Ovary (tissue), 7 donors: ENCODE measurements at regions not wholly inside any gene's neighbourhood (a gene's known extent, or its start where the extent isn't known, plus 50 kb on each side); places are given as distances from the start of the nearest gene placed in this dataset.

ENCODE experiments used
- DNase-seq, 5 donors: peaks; one replicate each; pipeline ENCODE4 v3.0.0-alpha.2; 2019 to 2020
- H3K27ac ChIP-seq, 2 donors: fragments of 200-600 bp; one replicate each; pipeline versions ENCODE4 v1.5.1 to v1.8.0; 2019 to 2022
- H3K27me3 ChIP-seq: fragments of 200-600 bp; one replicate; pipeline ENCODE4 v1.8.0; 2022
- H3K36me3 ChIP-seq: fragments of 200-600 bp; sonication (generic); one replicate; pipeline ENCODE4 v1.5.1; 2019
- H3K4me1 ChIP-seq: one replicate; pipeline ENCODE4 v1.8.1; 2013; ENCODE audit warnings: mild to moderate bottlenecking, moderate library complexity; ENCODE audit not compliant: insufficient read depth
- H3K4me3 ChIP-seq: fragments of 200-600 bp; sonication (generic); one replicate; pipeline ENCODE4 v1.5.1; 2017
- H3K9me3 ChIP-seq, 2 donors: fragments of 200-600 bp in 1 of 2; sonication (generic) in 1 of 2; one replicate each; pipeline versions ENCODE4 v1.5.1 to v1.8.1; 2013 to 2019; ENCODE audit warnings: mild to moderate bottlenecking in 1 of 2, moderate library complexity in 1 of 2
- CTCF ChIP-seq, 3 donors: fragments of 450-650 bp in 2 of 3; fragments of 200-600 bp in 1 of 3; IDR thresholded peaks; one replicate each; pipeline versions ENCODE4 v1.5.1 to v1.8.0; 2016 to 2022; ENCODE audit warnings: antibody characterized with exemption in 3 of 3, mild to moderate bottlenecking in 1 of 3
- EP300 ChIP-seq: sonication (generic); formaldehyde crosslinking; IDR thresholded peaks from one replicate; pipeline ENCODE4 v1.6.1; 2017; ENCODE audit warnings: antibody characterized with exemption
- POLR2A ChIP-seq: fragments of 450-650 bp; IDR thresholded peaks from one replicate; pipeline ENCODE4 v1.6.1; 2017; ENCODE audit warnings: antibody characterized with exemption, mild to moderate bottlenecking, moderate library complexity
- WGBS, 3 donors: extraction: QIAGEN DNeasy Blood & Tissue Kit in 1 of 3; methylation state at CpG; one replicate each; pipeline versions ENCODE4 v1.1.5 to v1.1.7; 2013 to 2017; 5-methylcytosine and 5-hydroxymethylcytosine counted together
- intact Hi-C, 4 donors: fragments of 100-400 bp; cut with DNase I; formaldehyde crosslinking; loops; one replicate each; pipeline versions ENCODE4 v1.11.0 to v1.15.1; 2022 to 2023
- donor health status: DM: no; HTN: no; CAD: no; lungs with moderate emphysema.
- donor health status: DM: no; HTN: no; CAD: no.
- donor health status: Bipolar disorder and iron deficiency.
- donor health status: DM: no; HTN: no; CAD: no.
- donor health status: DM: yes; HTN: yes; CAD: no.

- Histone ChIP-seq H3K27ac (no peak overlapping the region), H3K27me3 (peaks cover 5% of the 10 kb centered on the region), H3K4me3 (no peak overlapping the region), H3K36me3 (no peaks in the 10 kb centered on the region), H3K9me3 (no peaks in the 10 kb centered on the region), H3K4me1 (no peaks in the 10 kb centered on the region)
- intact Hi-C loops, result no loop called here
- no peak for TF ChIP-seq CTCF (IDR thresholded peaks at IDR 0.05)
- TF ChIP-seq EP300, result no peak
- no peak for TF ChIP-seq POLR2A
- no peak for DNase-seq
Measured at GRCh38 chr3:166243511-166243910, 406.3 kb upstream of the BCHE start.

- 66 to 85% (median 74%) methylated on average over 3 of the region's 3 CpGs for WGBS, 3 donors
- no peak overlapping the region for H3K27ac ChIP-seq
- no peaks in the 10 kb centered on the region for H3K36me3 ChIP-seq
- TF ChIP-seq CTCF (IDR thresholded peaks at IDR 0.05) (no peak), EP300 (no peak), POLR2A (no peak)
- no peak overlapping the region for H3K4me3 ChIP-seq
- intact Hi-C loops, result no loop called here
- no peaks in the 10 kb centered on the region for H3K4me1 ChIP-seq
- no peaks in the 10 kb centered on the region for H3K27me3 ChIP-seq
- H3K9me3 ChIP-seq, result no peaks in the 10 kb centered on the region
- no peak for DNase-seq
Measured at GRCh38 chr3:166223120-166223519, 385.9 kb upstream of the BCHE start.

GRCh38 chr3:166211451-166211850 lies 374.2 kb upstream of the BCHE start:
- no peak overlapping the region for H3K27ac ChIP-seq
- H3K27me3 ChIP-seq, result no peaks in the 10 kb centered on the region
- WGBS, 3 donors, result 82 to 89% (median 82%) methylated on average over 4 of the region's 4 CpGs
- DNase-seq, result no peak
- H3K9me3 ChIP-seq, result no peaks in the 10 kb centered on the region
- intact Hi-C loops, result no loop called here
- H3K4me3 ChIP-seq, result no peak overlapping the region
- H3K4me1 ChIP-seq, result no peaks in the 10 kb centered on the region
- H3K36me3 ChIP-seq, result no peaks in the 10 kb centered on the region
- TF ChIP-seq EP300 (no peak), POLR2A (no peak), CTCF (IDR thresholded peaks at IDR 0.05) (no peak)

- H3K27me3 ChIP-seq, result no peaks in the 10 kb centered on the region
- no peaks in the 10 kb centered on the region for H3K9me3 ChIP-seq
- no peaks in the 10 kb centered on the region for H3K36me3 ChIP-seq
- intact Hi-C loops, result no loop called here
- H3K4me1 ChIP-seq, result no peaks in the 10 kb centered on the region
- H3K4me3 ChIP-seq, result no peak overlapping the region
- DNase-seq, result no peak
- no peak overlapping the region for H3K27ac ChIP-seq
- no peak for TF ChIP-seq POLR2A
- TF ChIP-seq CTCF (IDR thresholded peaks at IDR 0.05), result no peak
- no peak for TF ChIP-seq EP300
- WGBS, 3 donors, result 44 to 66% (median 44%) methylated on average over 1 of the region's 1 CpG
Measured at GRCh38 chr3:166209701-166210100, 372.5 kb upstream of the BCHE start.

- no peak for DNase-seq
- no peaks in the 10 kb centered on the region for H3K27me3 ChIP-seq
- no peak overlapping the region for H3K4me3 ChIP-seq
- TF ChIP-seq EP300 (no peak), POLR2A (no peak), CTCF (IDR thresholded peaks at IDR 0.05) (no peak)
- H3K36me3 ChIP-seq, result no peaks in the 10 kb centered on the region
- 74 to 87% (median 79%) methylated on average over 7 of the region's 7 CpGs for WGBS, 3 donors
- intact Hi-C loops, result loop anchor here in 1 of 4 donors (2.0 kb wide), 1 partner anchor 14 kb away; no protein-coding TSS in a partner anchor
- no peaks in the 10 kb centered on the region for H3K4me1 ChIP-seq
- no peaks in the 10 kb centered on the region for H3K9me3 ChIP-seq
- no peak overlapping the region for H3K27ac ChIP-seq
Measured at GRCh38 chr3:166205158-166205557, 367.9 kb upstream of the BCHE start.
